ENCODE measurements at regions not wholly inside any gene's neighbourhood (a gene's known extent, or its start where the extent isn't known, plus 50 kb on each side); places are given as distances from the start of the nearest gene placed in this dataset.

- TF ChIP-seq POLR2A (IDR thresholded peaks at IDR 0.05) (no peak), CTCF (IDR thresholded peaks at IDR 0.05) (no peak)
These were observed 166.0 kb downstream of the ARL4C start for GRCh38 chr2:234330902-234331301.

All from gastroesophageal sphincter (tissue), 3 donors.